ENCODE measurements at regions not wholly inside any gene's neighbourhood (a gene's known extent, or its start where the extent isn't known, plus 50 kb on each side); places are given as distances from the start of the nearest gene placed in this dataset.

DNA sequence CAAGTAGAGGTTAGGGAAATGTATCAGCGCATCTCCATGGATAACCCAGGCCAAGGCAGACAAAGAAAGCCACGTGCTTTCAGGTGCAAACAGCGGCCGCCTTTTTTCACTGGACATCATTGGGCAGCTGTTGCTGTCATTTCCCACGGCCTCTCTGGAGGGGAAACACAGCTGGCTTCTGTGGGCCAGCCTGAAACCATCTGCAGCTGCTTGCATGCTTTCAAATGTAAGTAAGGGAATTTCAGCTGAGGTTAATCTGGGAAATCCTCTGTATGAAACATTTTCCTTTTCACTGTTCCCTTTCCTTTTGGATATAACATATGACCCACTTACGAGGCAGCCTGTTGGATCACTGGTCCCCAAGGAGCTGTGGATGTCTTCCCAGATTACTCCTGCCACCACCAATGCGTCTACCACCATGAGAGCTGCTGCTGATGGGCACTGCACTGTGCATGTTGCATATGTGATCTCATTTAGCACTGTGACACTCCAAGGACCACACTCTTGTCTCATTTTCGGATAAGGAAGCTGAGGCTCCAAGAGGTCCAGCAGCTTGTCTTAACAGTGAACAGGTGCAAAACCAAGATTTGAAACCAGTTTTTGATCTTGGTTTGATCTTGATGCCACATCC, 106.3 kb downstream of the C9orf152 start:
- Histone ChIP-seq H3K36me3 (replicated peaks in 1 of 2; ENCODE audit: control extremely low read depth in 1 of 2, control insufficient read depth in 1 of 2, extremely low read depth in 1 of 2, insufficient read depth in 2 of 2, low read length in 1 of 2) (peaks cover 8 to 46% of the 10 kb centered on the region in 2 experiments), H3K79me2 (ENCODE audit: control insufficient read depth, insufficient read depth, low read length) (peaks cover 87% of the 10 kb centered on the region), H3K4me3 (ENCODE audit: control extremely low read depth in 1 of 5, extremely low read depth in 1 of 5, insufficient read depth in 1 of 5, low read depth in 2 of 5, low read length in 4 of 5) (no peak overlapping the region), H3K27ac (ENCODE audit: low read length in 2 of 2) (peak overlapping the region in 1 of 2 donors; percentile 68), H3K4me2 (replicated peaks; ENCODE audit: low read depth, low read length, poor library complexity, severe bottlenecking) (peak overlapping the region; percentile 17), H2AFZ (ENCODE audit: insufficient read depth, low read depth, low read length, poor library complexity, severe bottlenecking) (peak overlapping the region; percentile 6), H3K27me3 (replicated peaks in 1 of 4; ENCODE audit: control extremely low read depth in 1 of 4, control insufficient read depth in 3 of 4, insufficient read depth in 4 of 4, low read length in 3 of 4) (no peaks in the 10 kb centered on the region), H3K9ac (ENCODE audit: low read length) (no peak overlapping the region), H3K9me3 (ENCODE audit: control extremely low read depth in 1 of 3, control insufficient read depth in 2 of 3, insufficient read depth in 1 of 3, low read length in 2 of 3) (no peaks in the 10 kb centered on the region), H4K20me1 (ENCODE audit: control insufficient read depth, insufficient read depth, low read length, poor library complexity, severe bottlenecking) (peaks cover 67% of the 10 kb centered on the region), H3K4me1 (ENCODE audit: control insufficient read depth in 2 of 2, insufficient read depth in 2 of 2, low read length in 2 of 2) (peaks cover 76% of the 10 kb centered on the region in 2 donors)
- no peaks in the 10 kb centered on the region for H3K27me3 Mint-ChIP-seq
- H3K4me3 Mint-ChIP-seq: no peak overlapping the region
- intact Hi-C loops (cut with micrococcal nuclease): no loop called here
- peak overlapping the region; percentile 56 for H3K27ac Mint-ChIP-seq
- ChIA-PET POLR2A (no interaction called here), CTCF (interaction anchor here (0.5 to 1.7 kb wide), 4 partner anchors 10 to 198 kb away, joined by 3 to 5 read pairs (median 4); no protein-coding TSS in a partner anchor)
- no peak for ATAC-seq (ENCODE audit: low read depth)
- DNase-seq: no peak
- WGBS (ENCODE audit: insufficient coverage): 62% methylated on average over 8 of the region's 8 CpGs
- no peak for TF ChIP-seq CTCF (IDR thresholded peaks at IDR 0.05)
- TF ChIP-seq EZH2 (IDR thresholded peaks at IDR 0.05; ENCODE audit: borderline replicate concordance, insufficient read depth, low read depth, low read length, poor library complexity, severe bottlenecking): no peak
- peaks cover 86% of the 10 kb centered on the region for H3K4me1 Mint-ChIP-seq
- H3K9me3 Mint-ChIP-seq (ENCODE audit: insufficient read depth): no peaks in the 10 kb centered on the region

GRCh38 chr9:110103257-110103656, 104.7 kb downstream of the C9orf152 start:
- Histone ChIP-seq H3K4me2 (replicated peaks; ENCODE audit: low read depth, low read length, poor library complexity, severe bottlenecking) (peak overlapping the region; percentile 19), H3K79me2 (ENCODE audit: control insufficient read depth, insufficient read depth, low read length) (peaks cover 97% of the 10 kb centered on the region), H3K36me3 (replicated peaks in 1 of 2; ENCODE audit: control extremely low read depth in 1 of 2, control insufficient read depth in 1 of 2, extremely low read depth in 1 of 2, insufficient read depth in 2 of 2, low read length in 1 of 2) (peaks cover 8 to 43% of the 10 kb centered on the region in 2 experiments), H3K9me3 (ENCODE audit: control extremely low read depth in 1 of 3, control insufficient read depth in 2 of 3, insufficient read depth in 1 of 3, low read length in 2 of 3) (peaks cover 0 to 3% (median 0%) of the 10 kb centered on the region in 3 donors), H3K4me3 (ENCODE audit: control extremely low read depth in 1 of 5, extremely low read depth in 1 of 5, insufficient read depth in 1 of 5, low read depth in 2 of 5, low read length in 4 of 5) (no peak overlapping the region), H3K9ac (ENCODE audit: low read length) (peak overlapping the region; percentile 22), H3K27ac (ENCODE audit: low read length in 2 of 2) (peak overlapping the region; percentile 30 to 68), H3K27me3 (replicated peaks in 1 of 4; ENCODE audit: control extremely low read depth in 1 of 4, control insufficient read depth in 3 of 4, insufficient read depth in 4 of 4, low read length in 3 of 4) (no peaks in the 10 kb centered on the region), H2AFZ (ENCODE audit: insufficient read depth, low read depth, low read length, poor library complexity, severe bottlenecking) (no peak overlapping the region), H4K20me1 (ENCODE audit: control insufficient read depth, insufficient read depth, low read length, poor library complexity, severe bottlenecking) (peaks cover 66% of the 10 kb centered on the region), H3K4me1 (ENCODE audit: control insufficient read depth in 2 of 2, insufficient read depth in 2 of 2, low read length in 2 of 2) (peaks cover 77 to 78% of the 10 kb centered on the region in 2 donors)
- ChIA-PET POLR2A (no interaction called here), CTCF (interaction anchor here (0.6 to 1.1 kb wide), 3 partner anchors 24 to 558 kb away, joined by 3 to 4 read pairs (median 3); no protein-coding TSS in a partner anchor)
- no peak for DNase-seq
- H3K27ac Mint-ChIP-seq: peak overlapping the region; percentile 78
- no peaks in the 10 kb centered on the region for H3K9me3 Mint-ChIP-seq (ENCODE audit: insufficient read depth)
- no peaks in the 10 kb centered on the region for H3K27me3 Mint-ChIP-seq
- TF ChIP-seq CTCF (IDR thresholded peaks at IDR 0.05): no peak
- H3K4me1 Mint-ChIP-seq: peaks cover 90% of the 10 kb centered on the region
- intact Hi-C loops (cut with micrococcal nuclease): no loop called here
- H3K4me3 Mint-ChIP-seq: peak overlapping the region; percentile 23
- no peak for ATAC-seq (ENCODE audit: low read depth)
- 100% methylated on average over 1 of the region's 2 CpGs for WGBS (ENCODE audit: insufficient coverage)

Data from B cell (primary cell).